ENCODE measurements at regions not wholly inside any gene's neighbourhood (a gene's known extent, or its start where the extent isn't known, plus 50 kb on each side); places are given as distances from the start of the nearest gene placed in this dataset.

GRCh38 chrX:97842468-97843199 lies 958.9 kb downstream of the RPA4 start:
- H3K79me1 ChIP-seq (ENCODE audit: insufficient read depth, low read depth, low read length, poor library complexity, severe bottlenecking) = no peaks in the 10 kb centered on the region
- no peak overlapping the region for H4K91ac ChIP-seq (ENCODE audit: insufficient read length, low read depth, low read length)
- H3K9me3 ChIP-seq (ENCODE audit: control insufficient read depth, low read depth, low read length) = peaks cover 4% of the 10 kb centered on the region
- no peaks in the 10 kb centered on the region for H3K23me2 ChIP-seq (ENCODE audit: insufficient read length, low read depth, low read length, poor library complexity, severe bottlenecking)
- no peak overlapping the region for H2BK120ac ChIP-seq (ENCODE audit: low read depth, low read length, poor library complexity, severe bottlenecking)
- H2BK12ac ChIP-seq (ENCODE audit: insufficient read length, low read depth, low read length) = no peak overlapping the region
- no peak overlapping the region for H2BK20ac ChIP-seq (ENCODE audit: low read depth, low read length, poor library complexity, severe bottlenecking)
- Mint-ChIP-seq H3K27me3 (ENCODE audit: low read depth) (peaks cover 5% of the 10 kb centered on the region), H3K27ac (no peak overlapping the region; a peak in 1 of 7 replicates), H3K36me3 (ENCODE audit: insufficient read depth in 1 of 3, low read depth in 3 of 3) (peaks cover 46 to 64% (median 47%) of the 10 kb centered on the region in 3 experiments), H3K4me3 (no peak overlapping the region), H3K9me3 (peaks cover 50 to 52% of the 10 kb centered on the region in 2 experiments), H3K4me1 (peaks cover 6 to 9% of the 10 kb centered on the region in 2 experiments)
- no CpG with 5 or more reads among the region's 35 CpGs for WGBS (ENCODE audit: extremely low coverage, insufficient read length, low lambda C conversion rate)
- H2BK5ac ChIP-seq (ENCODE audit: insufficient read length, low read length) = no peak overlapping the region
- TF ChIP-seq CTCF (conservative IDR thresholded peaks at IDR 0.05) = no peak
- no peaks in the 10 kb centered on the region for H3K27me3 ChIP-seq (ENCODE audit: insufficient read depth, low read length)
- H3K79me2 ChIP-seq (ENCODE audit: insufficient read depth, low read length) = no peaks in the 10 kb centered on the region
- no peak overlapping the region for H3K27ac ChIP-seq (ENCODE audit: insufficient read length, low read depth, low read length)
- H3K4me2 ChIP-seq (ENCODE audit: insufficient read depth, insufficient read length, low read length) = no peak overlapping the region
- no peak overlapping the region for H3K18ac ChIP-seq (ENCODE audit: insufficient read length, low read depth, low read length)
- H4K5ac ChIP-seq (ENCODE audit: insufficient read length, low read depth, low read length) = no peak overlapping the region
- no peak overlapping the region for H3K9ac ChIP-seq (ENCODE audit: extremely low read depth, insufficient read length, low read length)
- DNase-seq = no peak
- H2BK15ac ChIP-seq (ENCODE audit: low read depth, low read length) = no peak overlapping the region
- H3K56ac ChIP-seq (ENCODE audit: insufficient read length, low read depth, low read length) = no peak overlapping the region
- H2AFZ ChIP-seq (ENCODE audit: low read length) = no peak overlapping the region
- no peaks in the 10 kb centered on the region for H4K20me1 ChIP-seq (ENCODE audit: control insufficient read depth, insufficient read depth, insufficient read length)
- no peak overlapping the region for H3K4ac ChIP-seq (ENCODE audit: low read depth, low read length)
- no peak overlapping the region for H4K8ac ChIP-seq (replicated peaks; ENCODE audit: insufficient read length, low read depth, low read length)
- H3K23ac ChIP-seq (ENCODE audit: insufficient read length, low read depth, low read length) = no peak overlapping the region
- no peak overlapping the region for H2AK5ac ChIP-seq (ENCODE audit: insufficient read length, low read length)
- H3K4me1 ChIP-seq (ENCODE audit: insufficient read depth, low read length) = peaks cover under 1% of the 10 kb centered on the region; the same call in 1 of the 2 replicates
- H3K14ac ChIP-seq (ENCODE audit: insufficient read depth, low read length) = no peak overlapping the region; the same call in 1 of the 2 replicates
- H3T11ph ChIP-seq (ENCODE audit: low read length) = no peak overlapping the region

All from H9 (cell line).